ENCODE measurements at regions not wholly inside any gene's neighbourhood (a gene's known extent, or its start where the extent isn't known, plus 50 kb on each side); places are given as distances from the start of the nearest gene placed in this dataset.

- TF ChIP-seq CTCF (IDR thresholded peaks at IDR 0.05) (no peak), ZFX (IDR thresholded peaks at IDR 0.05; ENCODE audit: borderline replicate concordance) (no peak)
Observed at GRCh38 chr15:45946111-45946510, 311.3 kb downstream of the SQOR start.
